DND-41 (cell line): ENCODE measurements at regions not wholly inside any gene's neighbourhood (a gene's known extent, or its start where the extent isn't known, plus 50 kb on each side); places are given as distances from the start of the nearest gene placed in this dataset.

ENCODE experiments used
- EZH2 ChIP-seq: IDR thresholded peaks from 3 replicates; pipeline ENCODE4 v1.6.1; 2012; ENCODE audit warnings: borderline replicate concordance, low read depth, mild to moderate bottlenecking, moderate library complexity, low read length, inconsistent platforms; ENCODE audit not compliant: severe bottlenecking
- TF ChIP-seq, protein P1 (sequence below): IDR thresholded peaks from 2 replicates; pipeline ENCODE4 v1.5.1; 2012; ENCODE audit warnings: borderline replicate concordance, low read length, moderate library complexity, mild to moderate bottlenecking; ENCODE audit not compliant: poor library complexity, severe bottlenecking; ENCODE audit errors: extremely low read depth

DNA sequence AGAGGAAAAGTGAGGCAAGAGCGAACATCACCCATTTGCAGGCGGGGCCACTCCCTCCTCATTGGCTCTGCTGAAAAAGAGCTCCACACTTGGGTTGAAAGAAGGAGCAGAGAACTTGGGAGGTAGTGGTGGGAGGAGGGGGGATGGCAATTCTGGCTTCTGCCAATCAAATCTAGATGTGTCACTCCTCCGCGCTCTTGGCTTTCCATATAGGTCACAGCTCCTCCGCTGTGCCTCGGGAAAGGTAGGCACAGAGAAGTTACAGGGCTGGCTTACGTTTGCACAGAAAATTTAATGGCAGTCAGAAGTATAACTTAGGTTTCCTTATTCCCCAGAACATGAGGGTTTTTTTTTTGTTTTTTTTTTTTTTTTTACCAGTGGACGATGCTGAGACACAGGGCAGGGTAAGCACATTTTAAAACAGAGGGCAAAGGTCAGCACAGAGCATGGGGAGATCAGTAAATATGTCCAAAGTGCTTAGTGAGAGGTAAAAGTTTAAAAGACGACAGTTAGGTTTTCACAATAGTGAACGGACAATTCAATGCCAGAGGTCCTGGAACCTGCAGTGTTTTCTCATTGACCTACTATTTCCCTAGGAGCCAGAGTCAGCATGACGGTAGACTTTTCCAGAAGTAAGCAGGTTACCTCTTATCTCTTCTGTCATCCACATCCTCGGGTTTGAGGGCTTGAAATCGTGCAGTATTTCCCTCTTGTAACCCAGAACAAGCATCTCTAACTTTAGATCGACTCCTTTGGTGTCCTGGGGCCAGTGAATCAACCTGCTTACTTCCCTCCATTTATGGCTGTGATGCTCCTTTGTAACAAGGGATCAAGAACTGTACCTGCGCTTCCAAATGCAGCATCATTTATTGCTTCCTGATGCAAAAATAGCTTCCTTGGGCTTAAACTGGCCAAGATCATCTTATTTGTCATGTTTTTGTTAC lies 258.9 kb upstream of the PROX1 start:
- TF ChIP-seq EZH2: no peak
- TF ChIP-seq, protein P1, sequence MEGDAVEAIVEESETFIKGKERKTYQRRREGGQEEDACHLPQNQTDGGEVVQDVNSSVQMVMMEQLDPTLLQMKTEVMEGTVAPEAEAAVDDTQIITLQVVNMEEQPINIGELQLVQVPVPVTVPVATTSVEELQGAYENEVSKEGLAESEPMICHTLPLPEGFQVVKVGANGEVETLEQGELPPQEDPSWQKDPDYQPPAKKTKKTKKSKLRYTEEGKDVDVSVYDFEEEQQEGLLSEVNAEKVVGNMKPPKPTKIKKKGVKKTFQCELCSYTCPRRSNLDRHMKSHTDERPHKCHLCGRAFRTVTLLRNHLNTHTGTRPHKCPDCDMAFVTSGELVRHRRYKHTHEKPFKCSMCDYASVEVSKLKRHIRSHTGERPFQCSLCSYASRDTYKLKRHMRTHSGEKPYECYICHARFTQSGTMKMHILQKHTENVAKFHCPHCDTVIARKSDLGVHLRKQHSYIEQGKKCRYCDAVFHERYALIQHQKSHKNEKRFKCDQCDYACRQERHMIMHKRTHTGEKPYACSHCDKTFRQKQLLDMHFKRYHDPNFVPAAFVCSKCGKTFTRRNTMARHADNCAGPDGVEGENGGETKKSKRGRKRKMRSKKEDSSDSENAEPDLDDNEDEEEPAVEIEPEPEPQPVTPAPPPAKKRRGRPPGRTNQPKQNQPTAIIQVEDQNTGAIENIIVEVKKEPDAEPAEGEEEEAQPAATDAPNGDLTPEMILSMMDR: no peak
